ENCODE measurements at regions not wholly inside any gene's neighbourhood (a gene's known extent, or its start where the extent isn't known, plus 50 kb on each side); places are given as distances from the start of the nearest gene placed in this dataset.

DNA sequence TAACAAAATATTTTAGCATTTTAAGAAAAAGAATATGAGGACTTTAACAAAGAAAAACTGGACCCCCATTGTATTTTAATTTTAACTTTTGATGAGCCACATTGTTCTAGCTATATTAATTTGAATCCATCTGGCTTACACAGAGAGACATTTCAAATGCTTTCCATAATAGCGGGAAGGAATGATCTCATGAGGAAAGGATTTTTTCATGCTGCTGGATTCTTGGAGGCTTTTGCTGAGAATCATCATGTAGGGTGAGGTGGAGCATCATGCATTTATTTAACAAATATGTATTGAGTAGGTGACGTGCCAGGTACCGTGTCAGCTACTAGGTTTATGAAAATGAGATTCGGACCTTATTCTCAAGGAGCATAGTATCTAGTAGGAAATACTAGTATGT, 1006.3 kb downstream of the SORCS1 start:
- TF ChIP-seq POLR2A (IDR thresholded peaks at IDR 0.05) (no peak), CTCF (IDR thresholded peaks at IDR 0.05) (no peak)
- WGBS, 4 donors: 79 to 91% (median 81%) methylated on average over 4 of the region's 4 CpGs
- H3K4me1 ChIP-seq (replicated peaks in 1 of 2): no peaks in the 10 kb centered on the region
- no peak for DNase-seq
- intact Hi-C loops (cut with DNase I): no loop called here
- H3K27me3 ChIP-seq: no peaks in the 10 kb centered on the region
- H3K36me3 ChIP-seq (replicated peaks in 1 of 2): no peaks in the 10 kb centered on the region
- no peak overlapping the region for H3K27ac ChIP-seq
- H3K9me3 ChIP-seq (replicated peaks in 1 of 3): no peaks in the 10 kb centered on the region
- H3K4me3 ChIP-seq: no peak overlapping the region

- intact Hi-C loops (cut with DNase I): no loop called here
- Histone ChIP-seq H3K9me3 (replicated peaks in 1 of 3) (no peaks in the 10 kb centered on the region), H3K4me3 (no peak overlapping the region), H3K27me3 (no peaks in the 10 kb centered on the region), H3K4me1 (replicated peaks in 1 of 2) (no peaks in the 10 kb centered on the region), H3K36me3 (replicated peaks in 1 of 2) (no peaks in the 10 kb centered on the region), H3K27ac (no peak overlapping the region)
- no peak for DNase-seq
- no peak for TF ChIP-seq CTCF (IDR thresholded peaks at IDR 0.05)
- TF ChIP-seq POLR2A (IDR thresholded peaks at IDR 0.05): no peak
- 22 to 25% (median 23%) methylated on average over 2 of the region's 2 CpGs for WGBS, 4 donors
Measured at GRCh38 chr10:106147021-106147420, 1017.5 kb downstream of the SORCS1 start.

GRCh38 chr10:106139915-106140314, 1024.6 kb downstream of the SORCS1 start:
- TF ChIP-seq CTCF (IDR thresholded peaks at IDR 0.05): no peak
- TF ChIP-seq POLR2A (IDR thresholded peaks at IDR 0.05): no peak
- Histone ChIP-seq H3K9me3 (replicated peaks in 1 of 3) (no peaks in the 10 kb centered on the region), H3K4me1 (replicated peaks in 1 of 2) (no peaks in the 10 kb centered on the region), H3K27me3 (no peaks in the 10 kb centered on the region), H3K27ac (no peak overlapping the region), H3K4me3 (no peak overlapping the region), H3K36me3 (replicated peaks in 1 of 2) (no peaks in the 10 kb centered on the region)
- intact Hi-C loops (cut with DNase I): no loop called here
- DNase-seq: no peak

DNA sequence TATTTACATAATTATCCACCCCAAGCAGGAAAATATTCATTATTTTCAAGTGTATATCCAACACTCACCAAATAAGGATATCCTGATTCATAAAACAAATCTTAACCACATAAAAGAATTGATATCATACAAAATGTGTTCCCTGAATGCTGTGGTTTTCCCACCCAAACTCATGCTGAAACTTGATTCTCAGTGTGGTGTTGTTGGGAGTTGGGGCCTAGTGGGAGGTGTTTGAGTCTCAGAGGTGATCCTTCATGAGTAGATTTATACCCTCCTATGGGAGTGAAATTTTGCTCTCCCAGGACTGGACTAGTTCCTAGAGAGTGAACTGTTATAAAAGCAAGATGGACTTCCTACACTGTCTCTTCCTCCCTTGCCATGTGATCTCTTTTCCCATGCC, 1028.3 kb downstream of the SORCS1 start:
- no peaks in the 10 kb centered on the region for H3K27me3 ChIP-seq
- intact Hi-C loops (cut with DNase I): no loop called here
- TF ChIP-seq POLR2A (IDR thresholded peaks at IDR 0.05): no peak
- TF ChIP-seq CTCF (IDR thresholded peaks at IDR 0.05): no peak

More for the DNA sequence above, 1028.3 kb downstream of the SORCS1 start:
- Histone ChIP-seq H3K4me1 (replicated peaks in 1 of 2) (no peaks in the 10 kb centered on the region), H3K9me3 (replicated peaks in 1 of 3) (no peaks in the 10 kb centered on the region), H3K36me3 (replicated peaks in 1 of 2) (no peaks in the 10 kb centered on the region), H3K4me3 (no peak overlapping the region), H3K27ac (no peak overlapping the region)
- DNase-seq: no peak

Data from adrenal gland (tissue), 9 donors.